Choroid plexus epithelial cell (primary cell): ENCODE measurements at regions not wholly inside any gene's neighbourhood (a gene's known extent, or its start where the extent isn't known, plus 50 kb on each side); places are given as distances from the start of the nearest gene placed in this dataset.

Source experiments
- DNase-seq: peaks from one replicate; pipeline ENCODE4 v3.0.0-alpha.2; 2010; ENCODE audit warnings: low read depth
- H3K4me3 ChIP-seq: 2 replicates; pipeline ENCODE4 v1.5.1; 2011; ENCODE audit warnings: low read depth, mild to moderate bottlenecking, control low read depth, low read length, moderate library complexity
- TF ChIP-seq, protein P1 (sequence below): conservative IDR thresholded peaks from 2 replicates; pipeline ENCODE4 v1.5.1; 2011; ENCODE audit warnings: low read depth, mild to moderate bottlenecking, control low read depth, inconsistent platforms, low read length, moderate library complexity

DNA sequence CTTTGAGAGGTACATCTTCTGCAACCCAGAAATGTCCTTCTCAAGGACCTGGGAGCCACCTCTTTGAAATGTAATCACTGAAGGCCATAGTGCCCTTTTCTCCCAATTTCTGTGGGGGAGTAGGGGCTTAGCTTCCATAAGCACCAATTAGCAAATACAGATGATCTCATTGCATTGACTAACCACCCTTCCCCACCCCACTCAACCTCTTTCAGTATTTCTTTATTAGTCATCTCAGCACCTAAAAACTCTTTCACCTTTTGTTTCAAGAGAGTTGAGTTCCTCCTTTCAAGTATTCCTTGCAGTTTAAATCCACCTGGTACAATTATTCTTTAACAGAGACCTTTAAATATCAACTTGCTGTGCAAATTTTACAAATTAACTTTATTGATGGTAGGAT is 1011.8 kb upstream of the CDH2 start:
- DNase-seq = no peak
- TF ChIP-seq, protein P1, sequence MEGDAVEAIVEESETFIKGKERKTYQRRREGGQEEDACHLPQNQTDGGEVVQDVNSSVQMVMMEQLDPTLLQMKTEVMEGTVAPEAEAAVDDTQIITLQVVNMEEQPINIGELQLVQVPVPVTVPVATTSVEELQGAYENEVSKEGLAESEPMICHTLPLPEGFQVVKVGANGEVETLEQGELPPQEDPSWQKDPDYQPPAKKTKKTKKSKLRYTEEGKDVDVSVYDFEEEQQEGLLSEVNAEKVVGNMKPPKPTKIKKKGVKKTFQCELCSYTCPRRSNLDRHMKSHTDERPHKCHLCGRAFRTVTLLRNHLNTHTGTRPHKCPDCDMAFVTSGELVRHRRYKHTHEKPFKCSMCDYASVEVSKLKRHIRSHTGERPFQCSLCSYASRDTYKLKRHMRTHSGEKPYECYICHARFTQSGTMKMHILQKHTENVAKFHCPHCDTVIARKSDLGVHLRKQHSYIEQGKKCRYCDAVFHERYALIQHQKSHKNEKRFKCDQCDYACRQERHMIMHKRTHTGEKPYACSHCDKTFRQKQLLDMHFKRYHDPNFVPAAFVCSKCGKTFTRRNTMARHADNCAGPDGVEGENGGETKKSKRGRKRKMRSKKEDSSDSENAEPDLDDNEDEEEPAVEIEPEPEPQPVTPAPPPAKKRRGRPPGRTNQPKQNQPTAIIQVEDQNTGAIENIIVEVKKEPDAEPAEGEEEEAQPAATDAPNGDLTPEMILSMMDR = no peak

DNA sequence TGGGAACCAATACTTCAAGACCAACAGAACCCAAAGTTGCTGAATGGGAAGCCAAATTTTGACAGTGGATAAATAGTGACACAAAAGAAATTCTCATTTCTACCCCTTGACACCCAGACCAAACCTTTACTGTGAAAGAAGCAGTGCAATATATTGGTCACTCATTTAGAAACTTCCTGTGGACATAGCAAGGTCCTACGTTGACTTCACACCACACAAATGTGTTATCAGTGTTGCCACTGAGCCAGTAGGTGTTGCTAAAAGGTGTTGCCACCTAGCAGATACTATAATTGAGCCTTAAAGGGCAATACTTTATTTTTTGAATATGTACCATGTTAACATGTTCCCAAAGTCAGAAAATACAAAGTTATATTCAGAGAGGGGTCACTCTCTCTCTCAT is 1008.9 kb upstream of the CDH2 start:
- DNase-seq = no peak
- no peak overlapping the region for H3K4me3 ChIP-seq
- TF ChIP-seq, protein P1 = no peak

More for the DNA sequence above, 1011.8 kb upstream of the CDH2 start:
- no peak overlapping the region for H3K4me3 ChIP-seq

DNA sequence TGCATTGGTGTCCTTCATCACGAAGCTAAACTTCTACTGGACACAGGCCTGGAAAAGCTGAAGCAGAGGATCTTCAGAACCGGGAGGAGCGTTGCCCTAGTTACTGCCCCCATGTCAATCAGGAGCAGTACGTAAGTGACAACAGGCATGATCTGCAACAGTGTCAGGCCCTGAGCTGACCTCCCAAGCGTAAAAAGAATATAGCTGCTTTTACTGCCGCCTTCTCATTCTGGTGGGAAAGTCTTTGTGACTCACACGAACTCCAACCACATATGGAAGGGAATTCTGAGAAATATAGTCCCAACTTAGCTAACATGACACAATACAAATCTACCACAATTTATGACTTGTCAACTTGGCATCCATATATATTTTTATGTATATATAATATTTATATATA is 1007.7 kb upstream of the CDH2 start:
- DNase-seq = peak; percentile 48
- H3K4me3 ChIP-seq = no peak overlapping the region
- TF ChIP-seq, protein P1 = no peak

DNA sequence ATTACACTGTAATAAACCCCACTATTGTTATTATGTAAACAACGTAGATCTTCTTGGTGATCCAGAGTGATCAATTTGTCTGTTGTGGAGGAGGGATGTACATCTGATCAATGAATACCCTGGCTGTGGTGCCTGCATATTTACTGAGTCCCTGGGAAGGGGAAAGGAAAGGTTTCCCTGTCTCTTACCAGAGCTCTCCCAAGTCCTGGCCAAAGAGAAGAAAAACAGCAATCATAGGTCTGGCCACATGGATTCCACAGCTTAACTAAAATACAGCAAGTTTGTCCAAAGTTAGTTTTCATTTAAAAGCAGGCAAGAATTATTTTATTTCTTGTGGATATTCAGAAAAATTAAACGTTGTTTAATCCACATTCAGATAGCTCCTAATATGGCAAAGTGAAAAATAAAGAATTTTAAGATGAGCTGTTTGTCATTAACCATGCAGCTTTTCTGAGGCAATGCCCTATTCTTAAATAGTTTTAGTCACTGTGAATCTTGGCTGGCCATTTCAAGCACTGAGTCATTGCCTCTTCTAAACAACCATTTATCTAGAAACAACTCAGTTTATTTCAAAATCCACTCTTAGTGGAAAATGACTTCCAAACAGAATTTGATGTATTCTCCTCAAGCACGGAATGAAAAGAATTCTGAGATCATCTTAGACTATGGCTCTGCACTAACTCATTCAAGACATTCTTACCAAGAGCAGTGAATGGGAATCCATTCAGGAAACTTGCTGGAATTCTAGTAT is 1004.4 kb upstream of the CDH2 start:
- TF ChIP-seq, protein P1 = no peak
- no peak overlapping the region for H3K4me3 ChIP-seq
- DNase-seq = peak; percentile 89

DNA sequence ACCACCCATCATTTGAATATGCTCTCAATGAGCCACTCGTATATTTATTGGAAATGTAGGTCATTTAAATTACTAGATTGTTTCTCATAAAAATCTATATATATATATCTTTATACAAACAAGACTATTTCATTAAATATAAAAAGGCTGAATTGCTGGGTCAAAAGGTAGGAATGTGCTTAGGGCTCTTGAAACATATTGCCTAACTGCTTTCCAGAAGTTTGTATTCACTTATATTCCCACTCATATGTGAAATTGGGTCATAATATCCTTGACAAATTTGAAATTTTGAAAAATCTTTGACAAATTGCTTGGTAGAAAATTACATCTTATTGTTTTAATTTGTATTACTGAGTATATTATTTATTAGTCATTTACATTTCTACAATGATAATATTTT is 999.8 kb upstream of the CDH2 start:
- peak; percentile 24 for DNase-seq
- no peak overlapping the region for H3K4me3 ChIP-seq
- TF ChIP-seq, protein P1 = no peak

DNA sequence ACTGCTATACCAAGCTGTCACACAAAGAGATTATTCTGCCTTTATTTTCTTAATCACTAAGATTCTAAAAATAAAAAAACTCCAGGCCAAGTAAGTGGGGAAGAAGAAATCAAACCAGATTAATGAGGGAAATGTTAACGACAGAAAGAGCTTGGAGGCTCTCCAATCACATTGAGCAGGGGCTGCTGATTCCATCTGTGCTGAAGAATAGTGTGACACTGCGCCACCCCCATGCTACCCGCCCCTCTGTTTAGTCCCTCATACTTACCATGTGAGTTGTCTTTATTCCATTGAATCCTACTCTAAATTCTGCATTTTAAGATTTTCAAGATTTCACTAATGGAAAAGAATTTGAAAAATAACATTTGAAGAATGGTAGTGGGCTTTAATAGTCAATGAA is 998.0 kb upstream of the CDH2 start:
- no peak overlapping the region for H3K4me3 ChIP-seq
- no peak for DNase-seq
- TF ChIP-seq, protein P1 = no peak

DNA sequence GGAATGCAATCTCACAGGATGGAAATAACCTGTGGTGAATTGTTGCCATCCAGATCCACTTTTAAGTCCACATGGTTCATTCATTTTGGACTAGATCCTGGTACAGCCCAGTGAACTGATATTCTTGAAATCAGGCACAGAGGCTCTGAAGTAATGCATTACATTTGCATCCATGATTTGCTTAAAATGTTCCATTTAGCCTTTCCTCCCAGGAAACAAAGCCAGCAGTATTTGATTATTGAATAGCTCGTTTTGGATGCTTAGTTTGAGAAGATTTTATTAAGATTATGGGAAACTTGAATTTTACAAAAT is 995.8 kb upstream of the CDH2 start:
- H3K4me3 ChIP-seq = no peak overlapping the region
- no peak for DNase-seq
- TF ChIP-seq, protein P1 = no peak
